Heart left ventricle (tissue), 16 donors: ENCODE measurements at regions not wholly inside any gene's neighbourhood (a gene's known extent, or its start where the extent isn't known, plus 50 kb on each side); places are given as distances from the start of the nearest gene placed in this dataset.

Experiments used
- ATAC-seq, 4 donors: fragments of 200-7000 bp; cut with Tn5 transposase; one replicate each; pipeline ENCODE4 v1.9.1; 2020 to 2022; ENCODE audit warnings: moderate library complexity in 4 of 4, mild to moderate bottlenecking in 3 of 4, moderate number of reproducible peaks in 1 of 4
- DNase-seq, 5 donors: peaks; one replicate each; pipeline ENCODE4 v3.0.0-alpha.2; 2020
- H3K27ac ChIP-seq, 12 donors: fragments of 200-600 bp; sonication (generic) in 4 of 12; one replicate each; pipeline versions ENCODE4 v1.5.0 to v1.8.0; 2016 to 2022; ENCODE audit warnings: mild to moderate bottlenecking in 2 of 12
- H3K27me3 ChIP-seq, 9 donors: fragments of 200-600 bp; sonication (generic) in 2 of 9; one replicate each; pipeline versions ENCODE4 v1.5.1 to v1.8.0; 2016 to 2022; ENCODE audit warnings: mild to moderate bottlenecking in 3 of 9
- H3K36me3 ChIP-seq, 9 donors: fragments of 200-600 bp; sonication (generic) in 2 of 9; one replicate each; pipeline versions ENCODE4 v1.5.0 to v1.8.0; 2018 to 2022; ENCODE audit warnings: mild to moderate bottlenecking in 2 of 9
- H3K4me1 ChIP-seq, 12 donors: fragments of 200-600 bp; sonication (generic) in 4 of 12; one replicate each; pipeline versions ENCODE4 v1.5.0 to v1.8.0; 2016 to 2022; ENCODE audit warnings: mild to moderate bottlenecking in 3 of 12
- H3K4me3 ChIP-seq, 12 donors: fragments of 200-600 bp; sonication (generic) in 4 of 12; one replicate each; pipeline versions ENCODE4 v1.5.0 to v1.8.0; 2017 to 2022; ENCODE audit warnings: mild to moderate bottlenecking in 9 of 12, moderate library complexity in 4 of 12
- H3K9me3 ChIP-seq, 12 donors: fragments of 200-600 bp; sonication (generic) in 4 of 12; one replicate each; pipeline versions ENCODE4 v1.5.0 to v1.8.0; 2016 to 2022; ENCODE audit warnings: mild to moderate bottlenecking in 1 of 12
- POLR2A ChIP-seq, 2 donors: fragments of 450-650 bp; IDR thresholded peaks; one replicate each; pipeline ENCODE4 v1.6.1; 2017; ENCODE audit warnings: antibody characterized with exemption in 2 of 2, mild to moderate bottlenecking in 2 of 2, moderate library complexity in 2 of 2
- WGBS, 4 donors: extraction: QIAGEN DNeasy Blood & Tissue Kit in 2 of 4; methylation state at CpG; one replicate each; pipeline versions ENCODE4 v1.1.5 to v1.1.7; 2013 to 2018; 5-methylcytosine and 5-hydroxymethylcytosine counted together
- intact Hi-C, 10 donors: fragments of 100-400 bp; cut with DNase I; formaldehyde crosslinking; loops; one replicate each; pipeline versions ENCODE4 v1.11.1 to v1.14.2; 2022
- TF ChIP-seq, protein P1 (sequence below), 12 donors: fragments of 200-600 bp; sonication (generic) in 4 of 12; IDR thresholded peaks; one replicate each; pipeline versions ENCODE4 v1.5.0 to v1.8.0; 2018 to 2022; ENCODE audit warnings: antibody characterized with exemption in 12 of 12, mild to moderate bottlenecking in 5 of 12
- donor health status: ischemic (EF 13 %, LVEDD 7.1; RV severe dilation, severe dysfunction).
- donor health status: healthy with polysubstance abuse.
- donor health status: DM: no; HTN: yes; CAD: no.
- donor health status: DM: no; HTN: no; CAD: no.
- donor health status: ischemic (EF 25% LVEDD 6.9; RV normal size, moderate dysfunction).
- donor health status: ischemic (EF 25% LVEDD 5.7; RV mildly dilated, moderate dysfunction).
- donor health status: healthy.
- donor health status: DM: yes; HTN: yes; CAD: no.
- donor health status: ischemic (EF 35%, LVEDD 5.7; RV mildly dilated, moderate dysfunction).
- donor health status: nonischemic (EF 11% LVEDD 7.7; RV severe dilation, severe dysfunction).
- donor health status: DM: yes; HTN: yes; CAD: no.
- donor health status: PGD.
- donor health status: ischemic (EF 29% LVEDD 5.4; RV normal size, mild dysfunction).
- donor health status: nonischemic (EF 23%, LVEDD 6.1; RV moderate dilation, normal function).

DNA sequence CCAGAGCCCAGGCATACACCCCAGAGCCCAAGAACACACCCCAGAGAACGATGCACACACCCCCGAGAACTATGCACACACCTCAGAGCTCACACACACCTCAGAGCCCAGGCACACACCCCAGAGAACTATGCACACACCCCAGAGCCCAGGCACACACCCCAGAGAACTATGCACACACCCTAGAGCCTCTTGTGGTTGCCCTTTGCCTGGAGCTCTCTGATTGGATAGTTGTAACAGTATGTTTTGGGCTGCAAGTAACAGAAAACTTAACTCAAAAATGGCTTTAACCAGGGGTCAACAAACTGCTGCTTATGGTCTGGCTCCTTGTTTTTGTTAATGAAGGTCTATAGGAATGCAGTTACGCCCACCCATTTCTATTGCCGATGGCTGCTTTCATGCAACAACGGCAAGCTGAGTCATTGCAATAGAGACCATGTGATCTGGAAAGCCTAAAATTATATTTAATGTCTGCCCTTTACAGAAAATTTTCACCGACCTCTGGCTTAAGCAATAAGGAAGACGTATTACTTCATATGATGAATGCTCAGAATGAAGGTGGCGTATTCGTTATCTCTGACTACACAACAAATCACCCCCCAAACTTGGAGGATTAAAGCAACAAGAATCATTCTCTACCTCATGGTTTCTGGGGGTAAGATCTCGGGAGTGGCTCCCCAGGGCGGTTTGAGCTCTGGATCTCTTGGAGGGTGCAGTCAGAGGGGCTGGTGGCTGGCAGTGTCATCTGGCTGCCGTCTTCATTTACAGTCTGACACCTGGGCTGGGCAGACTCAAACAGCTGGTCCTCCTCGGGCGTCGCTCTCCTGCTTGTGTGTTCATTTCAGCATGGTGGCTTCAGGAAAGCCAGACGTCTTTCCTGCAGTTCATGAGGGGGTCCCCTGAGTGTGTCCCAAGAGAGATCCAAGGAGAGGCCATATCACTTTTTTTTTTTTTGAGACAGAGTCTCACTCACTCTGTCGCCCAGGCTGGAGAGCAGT, 66.3 kb upstream of the NCOR2 start:
- 84 to 91% (median 85%) methylated on average over 17 of the region's 17 CpGs for WGBS, 4 donors
- TF ChIP-seq POLR2A (IDR thresholded peaks at IDR 0.05): no peak
- TF ChIP-seq, protein P1, sequence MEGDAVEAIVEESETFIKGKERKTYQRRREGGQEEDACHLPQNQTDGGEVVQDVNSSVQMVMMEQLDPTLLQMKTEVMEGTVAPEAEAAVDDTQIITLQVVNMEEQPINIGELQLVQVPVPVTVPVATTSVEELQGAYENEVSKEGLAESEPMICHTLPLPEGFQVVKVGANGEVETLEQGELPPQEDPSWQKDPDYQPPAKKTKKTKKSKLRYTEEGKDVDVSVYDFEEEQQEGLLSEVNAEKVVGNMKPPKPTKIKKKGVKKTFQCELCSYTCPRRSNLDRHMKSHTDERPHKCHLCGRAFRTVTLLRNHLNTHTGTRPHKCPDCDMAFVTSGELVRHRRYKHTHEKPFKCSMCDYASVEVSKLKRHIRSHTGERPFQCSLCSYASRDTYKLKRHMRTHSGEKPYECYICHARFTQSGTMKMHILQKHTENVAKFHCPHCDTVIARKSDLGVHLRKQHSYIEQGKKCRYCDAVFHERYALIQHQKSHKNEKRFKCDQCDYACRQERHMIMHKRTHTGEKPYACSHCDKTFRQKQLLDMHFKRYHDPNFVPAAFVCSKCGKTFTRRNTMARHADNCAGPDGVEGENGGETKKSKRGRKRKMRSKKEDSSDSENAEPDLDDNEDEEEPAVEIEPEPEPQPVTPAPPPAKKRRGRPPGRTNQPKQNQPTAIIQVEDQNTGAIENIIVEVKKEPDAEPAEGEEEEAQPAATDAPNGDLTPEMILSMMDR (IDR thresholded peaks at IDR 0.05): no peak

DNA sequence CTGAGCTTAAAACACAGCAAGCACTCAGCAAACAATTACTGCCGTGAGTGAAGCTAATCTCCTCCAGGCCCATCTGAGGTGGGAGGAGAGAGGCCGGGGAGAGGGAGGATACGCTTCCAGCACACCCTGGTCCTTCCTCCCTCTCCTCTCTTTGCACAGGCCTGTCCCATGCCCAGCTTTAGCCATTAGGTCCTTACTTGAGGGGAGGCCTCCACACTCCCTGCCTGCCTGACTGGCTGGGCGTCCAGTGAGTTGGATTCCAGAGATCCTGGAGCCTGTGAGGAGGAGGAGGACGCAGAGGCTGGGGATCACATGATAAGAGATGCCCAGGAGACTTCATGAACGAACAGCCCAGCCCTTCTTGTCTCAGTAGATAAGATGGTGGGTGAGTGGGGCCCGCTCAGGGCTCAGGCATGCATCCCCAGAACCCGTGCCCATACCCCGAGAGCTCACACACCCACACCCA, 65.1 kb upstream of the NCOR2 start:
- H3K4me3 ChIP-seq: no peak overlapping the region
- no peaks in the 10 kb centered on the region for H3K9me3 ChIP-seq
- H3K4me1 ChIP-seq: peaks cover 0 to 40% (median 5%) of the 10 kb centered on the region in 12 donors
- no peak for TF ChIP-seq POLR2A (IDR thresholded peaks at IDR 0.05)
- TF ChIP-seq, protein P1 (IDR thresholded peaks at IDR 0.05): no peak
- peak in 3 of 4 donors; percentile 8 to 27 (median 26) for ATAC-seq
- no peaks in the 10 kb centered on the region for H3K36me3 ChIP-seq
- no peak overlapping the region for H3K27ac ChIP-seq
- intact Hi-C loops: no loop called here
- 56 to 72% (median 68%) methylated on average over 9 of the region's 9 CpGs for WGBS, 4 donors
- no peaks in the 10 kb centered on the region for H3K27me3 ChIP-seq
- no peak for DNase-seq

More for the DNA sequence above, 66.3 kb upstream of the NCOR2 start:
- H3K4me3 ChIP-seq: no peak overlapping the region
- peaks cover 0 to 34% (median 2%) of the 10 kb centered on the region in 12 donors for H3K4me1 ChIP-seq
- ATAC-seq (no peak), DNase-seq (no peak)
- intact Hi-C loops: no loop called here
- peak overlapping the region in 1 of 12 donors; percentile 37 for H3K27ac ChIP-seq
- no peaks in the 10 kb centered on the region for H3K9me3 ChIP-seq
- no peaks in the 10 kb centered on the region for H3K27me3 ChIP-seq
- no peaks in the 10 kb centered on the region for H3K36me3 ChIP-seq

DNA sequence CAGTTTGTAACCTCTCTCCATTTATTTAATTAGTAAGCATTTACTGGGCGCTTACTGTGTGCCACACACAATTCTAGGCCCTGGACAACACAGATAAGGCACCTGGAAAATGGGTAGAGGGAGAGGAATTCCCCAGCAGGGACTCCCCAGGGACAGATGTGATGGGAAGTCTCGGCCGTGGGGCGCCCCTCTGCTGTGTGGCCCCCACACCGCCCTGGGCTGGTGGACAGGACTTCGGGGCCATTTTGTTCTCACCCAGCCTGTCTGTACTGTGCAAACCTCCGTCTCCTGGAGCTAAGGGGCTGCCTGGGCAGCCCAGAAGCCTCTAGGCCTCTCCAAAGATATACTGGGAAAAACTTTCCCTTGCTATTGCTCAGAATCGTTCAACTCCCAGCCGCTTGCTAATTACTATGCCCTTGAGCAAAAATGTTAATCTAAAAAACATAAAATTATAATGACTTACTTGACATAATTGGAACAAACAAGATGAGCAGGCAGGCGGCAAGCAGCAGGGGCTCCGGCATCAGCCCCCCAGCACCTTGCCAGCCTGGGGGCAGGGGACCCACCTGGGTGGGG, 64.4 kb upstream of the NCOR2 start:
- Histone ChIP-seq H3K4me3 (no peak overlapping the region), H3K27me3 (no peaks in the 10 kb centered on the region), H3K9me3 (no peaks in the 10 kb centered on the region), H3K4me1 (peaks cover 0 to 41% (median 11%) of the 10 kb centered on the region in 12 donors), H3K27ac (no peak overlapping the region), H3K36me3 (no peaks in the 10 kb centered on the region)
- WGBS, 4 donors: 88 to 94% (median 91%) methylated on average over 11 of the region's 11 CpGs
- intact Hi-C loops: no loop called here
- TF ChIP-seq POLR2A (IDR thresholded peaks at IDR 0.05): no peak
- TF ChIP-seq, protein P1 (IDR thresholded peaks at IDR 0.05): no peak
- no peak for DNase-seq
- ATAC-seq: no peak

GRCh38 chr12:124630791-124631313, 63.4 kb upstream of the NCOR2 start:
- Histone ChIP-seq H3K27me3 (no peaks in the 10 kb centered on the region), H3K27ac (peak overlapping the region in 2 of 12 donors; percentile 19 to 49), H3K4me1 (peaks cover 0 to 41% (median 20%) of the 10 kb centered on the region in 12 donors), H3K4me3 (no peak overlapping the region), H3K9me3 (no peaks in the 10 kb centered on the region), H3K36me3 (no peaks in the 10 kb centered on the region)
- TF ChIP-seq, protein P1 (IDR thresholded peaks at IDR 0.05): no peak
- no peak for TF ChIP-seq POLR2A (IDR thresholded peaks at IDR 0.05)
- DNase-seq (no peak), ATAC-seq (no peak)
- intact Hi-C loops: no loop called here
- 93 to 95% (median 94%) methylated on average over 15 of the region's 15 CpGs for WGBS, 4 donors
